ENCODE measurements at regions not wholly inside any gene's neighbourhood (a gene's known extent, or its start where the extent isn't known, plus 50 kb on each side); places are given as distances from the start of the nearest gene placed in this dataset.

- DNase-seq (ENCODE audit: low read depth): no peak
- TF ChIP-seq CTCF (IDR thresholded peaks at IDR 0.05; ENCODE audit: insufficient read depth, low read length, poor library complexity, severe bottlenecking): no peak
These were observed 90.6 kb upstream of the SIM2 start for GRCh38 chr21:36608041-36608896.

GRCh38 chr21:36608897-36609225 is 90.1 kb upstream of the SIM2 start:
- Histone ChIP-seq H3K36me3 (ENCODE audit: control insufficient read depth, insufficient read depth, low read length) (no peaks in the 10 kb centered on the region), H3K27me3 (ENCODE audit: control insufficient read depth, insufficient read depth, low read length) (peaks cover 7% of the 10 kb centered on the region), H3K4me3 (ENCODE audit: low read depth, low read length) (no peak overlapping the region)
- no peak for TF ChIP-seq CTCF (IDR thresholded peaks at IDR 0.05; ENCODE audit: insufficient read depth, low read length, poor library complexity, severe bottlenecking)
- DNase-seq (ENCODE audit: low read depth): no peak

More at GRCh38 chr21:36608041-36608896, 90.6 kb upstream of the SIM2 start:
- Histone ChIP-seq H3K4me3 (ENCODE audit: low read depth, low read length) (no peak overlapping the region), H3K36me3 (ENCODE audit: control insufficient read depth, insufficient read depth, low read length) (no peaks in the 10 kb centered on the region), H3K27me3 (ENCODE audit: control insufficient read depth, insufficient read depth, low read length) (peaks cover 7% of the 10 kb centered on the region)

GRCh38 chr21:36609654-36610053 is 89.3 kb upstream of the SIM2 start:
- Histone ChIP-seq H3K27me3 (ENCODE audit: control insufficient read depth, insufficient read depth, low read length) (peaks cover 7% of the 10 kb centered on the region), H3K4me3 (ENCODE audit: low read depth, low read length) (no peak overlapping the region), H3K36me3 (ENCODE audit: control insufficient read depth, insufficient read depth, low read length) (no peaks in the 10 kb centered on the region)
- no peak for TF ChIP-seq CTCF (IDR thresholded peaks at IDR 0.05; ENCODE audit: insufficient read depth, low read length, poor library complexity, severe bottlenecking)
- no peak for DNase-seq (ENCODE audit: low read depth)

- TF ChIP-seq CTCF (IDR thresholded peaks at IDR 0.05; ENCODE audit: insufficient read depth, low read length, poor library complexity, severe bottlenecking): no peak
- Histone ChIP-seq H3K36me3 (ENCODE audit: control insufficient read depth, insufficient read depth, low read length) (no peaks in the 10 kb centered on the region), H3K4me3 (ENCODE audit: low read depth, low read length) (no peak overlapping the region), H3K27me3 (ENCODE audit: control insufficient read depth, insufficient read depth, low read length) (peaks cover 4% of the 10 kb centered on the region)
- no peak for DNase-seq (ENCODE audit: low read depth)
These were observed 88.7 kb upstream of the SIM2 start for GRCh38 chr21:36610201-36610600.

- no peak for TF ChIP-seq CTCF (IDR thresholded peaks at IDR 0.05; ENCODE audit: insufficient read depth, low read length, poor library complexity, severe bottlenecking)
- Histone ChIP-seq H3K4me3 (ENCODE audit: low read depth, low read length) (no peak overlapping the region), H3K36me3 (ENCODE audit: control insufficient read depth, insufficient read depth, low read length) (no peaks in the 10 kb centered on the region), H3K27me3 (ENCODE audit: control insufficient read depth, insufficient read depth, low read length) (peaks cover 3% of the 10 kb centered on the region)
- DNase-seq (ENCODE audit: low read depth): no peak
These were observed 88.0 kb upstream of the SIM2 start for GRCh38 chr21:36610935-36611334.

GRCh38 chr21:36611379-36611778 is 87.5 kb upstream of the SIM2 start:
- Histone ChIP-seq H3K4me3 (ENCODE audit: low read depth, low read length) (no peak overlapping the region), H3K36me3 (ENCODE audit: control insufficient read depth, insufficient read depth, low read length) (no peaks in the 10 kb centered on the region), H3K27me3 (ENCODE audit: control insufficient read depth, insufficient read depth, low read length) (peaks cover 3% of the 10 kb centered on the region)
- no peak for DNase-seq (ENCODE audit: low read depth)
- TF ChIP-seq CTCF (IDR thresholded peaks at IDR 0.05; ENCODE audit: insufficient read depth, low read length, poor library complexity, severe bottlenecking): no peak

Data from kidney epithelial cell (primary cell).